Upper lobe of left lung (tissue), 6 donors: ENCODE measurements at regions not wholly inside any gene's neighbourhood (a gene's known extent, or its start where the extent isn't known, plus 50 kb on each side); places are given as distances from the start of the nearest gene placed in this dataset.

Source experiments
- ATAC-seq, 2 donors: fragments of 200-7000 bp; cut with Tn5 transposase; one replicate each; pipeline ENCODE4 v1.9.1; 2022; ENCODE audit warnings: mild to moderate bottlenecking in 2 of 2, moderate library complexity in 2 of 2; ENCODE audit not compliant: low FRiP score in 2 of 2
- DNase-seq, 2 donors: peaks; one replicate each; pipeline ENCODE4 v3.0.0-alpha.2; 2019 to 2020
- H3K27ac ChIP-seq, 4 donors: fragments of 200-600 bp; sonication (generic); one replicate each; pipeline ENCODE4 v1.5.1; 2016 to 2019
- H3K27me3 ChIP-seq, 4 donors: fragments of 200-600 bp; sonication (generic); one replicate each; pipeline ENCODE4 v1.5.1; 2017 to 2019
- H3K36me3 ChIP-seq, 4 donors: fragments of 200-600 bp; sonication (generic); one replicate each; pipeline ENCODE4 v1.5.1; 2016 to 2019
- H3K4me1 ChIP-seq, 4 donors: fragments of 200-600 bp; sonication (generic); one replicate each; pipeline ENCODE4 v1.5.1; 2018 to 2019
- H3K4me3 ChIP-seq, 4 donors: fragments of 200-600 bp; sonication (generic); one replicate each; pipeline ENCODE4 v1.5.1; 2017 to 2019; ENCODE audit warnings: mild to moderate bottlenecking in 2 of 4, moderate library complexity in 1 of 4
- H3K9me3 ChIP-seq, 4 donors: fragments of 200-600 bp; sonication (generic); one replicate each; pipeline ENCODE4 v1.5.1; 2018 to 2019
- CTCF ChIP-seq, 6 experiments: fragments of 450-650 bp in 4 of 6; fragments of 200-600 bp in 2 of 6; sonication (generic) in 2 of 6; IDR thresholded peaks; one replicate each; pipeline ENCODE4 v1.5.1; 2016 to 2019; ENCODE audit warnings: antibody characterized with exemption in 6 of 6
- EP300 ChIP-seq, 4 donors: sonication (generic); formaldehyde crosslinking; IDR thresholded peaks; one replicate each; pipeline ENCODE4 v1.5.1; 2017; ENCODE audit warnings: antibody characterized with exemption in 4 of 4, control low read depth in 2 of 4
- POLR2A ChIP-seq, 4 donors: fragments of 450-650 bp; IDR thresholded peaks; one replicate each; pipeline ENCODE4 v1.5.1; 2016 to 2017; ENCODE audit warnings: antibody characterized with exemption in 4 of 4, mild to moderate bottlenecking in 2 of 4
- POLR2AphosphoS5 ChIP-seq, 2 donors: sonication (generic); formaldehyde crosslinking; IDR thresholded peaks; one replicate each; pipeline ENCODE4 v1.5.1; 2017; ENCODE audit warnings: antibody characterized with exemption in 2 of 2
- WGBS, 2 donors: methylation state at CpG; one replicate each; pipeline ENCODE4 v1.1.5; 2017 to 2018; 5-methylcytosine and 5-hydroxymethylcytosine counted together
- donor health status: DM: no; HTN: no; CAD: no; lungs with moderate emphysema.
- donor health status: DM: no; HTN: yes; CAD: no; lungs with severe emphysema.

GRCh38 chr3:24639061-24639460 lies 144.4 kb upstream of the THRB start:
- H3K9me3 ChIP-seq, result no peaks in the 10 kb centered on the region
- H3K27ac ChIP-seq, result no peak overlapping the region
- no peak for TF ChIP-seq EP300 (IDR thresholded peaks at IDR 0.05)
- TF ChIP-seq CTCF (IDR thresholded peaks at IDR 0.05), result no peak
- no peak for TF ChIP-seq POLR2A (IDR thresholded peaks at IDR 0.05)
- no peak for TF ChIP-seq POLR2AphosphoS5 (IDR thresholded peaks at IDR 0.05)
- H3K36me3 ChIP-seq, result no peaks in the 10 kb centered on the region
- H3K4me3 ChIP-seq, result no peak overlapping the region
- H3K4me1 ChIP-seq, result peaks cover 0 to 14% (median 5%) of the 10 kb centered on the region in 4 donors
- WGBS, 2 donors, result 78 to 100% methylated on average over 1 of the region's 1 CpG
- no peak for ATAC-seq
- no peak for DNase-seq
- no peaks in the 10 kb centered on the region for H3K27me3 ChIP-seq

GRCh38 chr3:24639481-24640329 lies 145.1 kb upstream of the THRB start:
- Histone ChIP-seq H3K27ac (no peak overlapping the region), H3K36me3 (no peaks in the 10 kb centered on the region), H3K4me1 (peaks cover 0 to 14% (median 5%) of the 10 kb centered on the region in 4 donors), H3K4me3 (no peak overlapping the region), H3K9me3 (no peaks in the 10 kb centered on the region), H3K27me3 (no peaks in the 10 kb centered on the region)
- WGBS, 2 donors, result 84 to 87% methylated on average over 4 of the region's 4 CpGs
- no peak for TF ChIP-seq EP300 (IDR thresholded peaks at IDR 0.05)
- no peak for TF ChIP-seq CTCF (IDR thresholded peaks at IDR 0.05)
- no peak for TF ChIP-seq POLR2AphosphoS5 (IDR thresholded peaks at IDR 0.05)
- TF ChIP-seq POLR2A (IDR thresholded peaks at IDR 0.05), result no peak
- ATAC-seq, result peak in 1 of 2 donors; percentile 64
- DNase-seq, result no peak

GRCh38 chr3:24640330-24640877 lies 145.8 kb upstream of the THRB start:
- H3K27ac ChIP-seq, result no peak overlapping the region
- TF ChIP-seq POLR2AphosphoS5 (IDR thresholded peaks at IDR 0.05), result no peak
- TF ChIP-seq EP300 (IDR thresholded peaks at IDR 0.05), result no peak
- no peak for TF ChIP-seq POLR2A (IDR thresholded peaks at IDR 0.05)
- peak in 5 of 6 experiments; percentile 22 to 63 (median 48) for TF ChIP-seq CTCF (IDR thresholded peaks at IDR 0.05)
- H3K9me3 ChIP-seq, result no peaks in the 10 kb centered on the region
- DNase-seq (no peak), ATAC-seq (peak; percentile 65 to 78)
- WGBS, 2 donors, result 31 to 58% methylated on average over 3 of the region's 3 CpGs
- no peaks in the 10 kb centered on the region for H3K27me3 ChIP-seq
- H3K4me1 ChIP-seq, result peaks cover 0 to 14% (median 5%) of the 10 kb centered on the region in 4 donors
- H3K4me3 ChIP-seq, result no peak overlapping the region
- no peaks in the 10 kb centered on the region for H3K36me3 ChIP-seq

- peaks cover 0 to 14% (median 5%) of the 10 kb centered on the region in 4 donors for H3K4me1 ChIP-seq
- no peaks in the 10 kb centered on the region for H3K9me3 ChIP-seq
- no peak for TF ChIP-seq CTCF (IDR thresholded peaks at IDR 0.05)
- no peak for TF ChIP-seq POLR2A (IDR thresholded peaks at IDR 0.05)
- no peak for TF ChIP-seq POLR2AphosphoS5 (IDR thresholded peaks at IDR 0.05)
- TF ChIP-seq EP300 (IDR thresholded peaks at IDR 0.05), result no peak
- ATAC-seq, result no peak
- no peak overlapping the region for H3K27ac ChIP-seq
- DNase-seq, result no peak
- H3K4me3 ChIP-seq, result no peak overlapping the region
- H3K36me3 ChIP-seq, result no peaks in the 10 kb centered on the region
- WGBS, 2 donors, result 63 to 64% methylated on average over 2 of the region's 2 CpGs
- H3K27me3 ChIP-seq, result no peaks in the 10 kb centered on the region
These were observed 147.0 kb upstream of the THRB start for GRCh38 chr3:24641628-24642027.
